ENCODE measurements at regions not wholly inside any gene's neighbourhood (a gene's known extent, or its start where the extent isn't known, plus 50 kb on each side); places are given as distances from the start of the nearest gene placed in this dataset.

- Histone ChIP-seq H3K4me1 (ENCODE audit: insufficient read depth, low read length) (no peaks in the 10 kb centered on the region), H3K9me3 (ENCODE audit: low read depth, low read length) (no peaks in the 10 kb centered on the region), H3K4me2 (ENCODE audit: insufficient read depth, low read length) (no peak overlapping the region), H3K4me3 (ENCODE audit: insufficient read depth, low read length) (no peak overlapping the region), H3K79me2 (ENCODE audit: insufficient read depth, low read length) (no peaks in the 10 kb centered on the region), H3K27ac (ENCODE audit: low read depth, low read length) (no peak overlapping the region), H3K27me3 (ENCODE audit: insufficient read depth, low read length) (no peaks in the 10 kb centered on the region), H3K36me3 (ENCODE audit: insufficient read depth, low read length) (no peaks in the 10 kb centered on the region), H2AFZ (ENCODE audit: low read length) (no peak overlapping the region), H4K20me1 (ENCODE audit: insufficient read depth, low read length) (no peaks in the 10 kb centered on the region)
- TF ChIP-seq CTCF (IDR thresholded peaks at IDR 0.05; ENCODE audit: extremely low read depth, low read depth, low read length): no peak
- no peak for DNase-seq (ENCODE audit: insufficient read length, low spot score, missing footprints)
Observed at GRCh38 chr13:90385781-90386489, 961.6 kb upstream of the MIR17HG start.

- no peak for DNase-seq (ENCODE audit: insufficient read length, low spot score, missing footprints)
Observed at GRCh38 chr13:90388887-90389452, 958.5 kb upstream of the MIR17HG start.

GRCh38 chr13:90389537-90389936 is 958.0 kb upstream of the MIR17HG start:
- Histone ChIP-seq H3K4me2 (ENCODE audit: insufficient read depth, low read length) (no peak overlapping the region), H2AFZ (ENCODE audit: low read length) (no peak overlapping the region), H3K27me3 (ENCODE audit: insufficient read depth, low read length) (no peaks in the 10 kb centered on the region), H3K9me3 (ENCODE audit: low read depth, low read length) (no peaks in the 10 kb centered on the region), H3K4me1 (ENCODE audit: insufficient read depth, low read length) (no peaks in the 10 kb centered on the region), H3K36me3 (ENCODE audit: insufficient read depth, low read length) (no peaks in the 10 kb centered on the region), H3K79me2 (ENCODE audit: insufficient read depth, low read length) (no peaks in the 10 kb centered on the region), H3K27ac (ENCODE audit: low read depth, low read length) (no peak overlapping the region), H4K20me1 (ENCODE audit: insufficient read depth, low read length) (no peaks in the 10 kb centered on the region), H3K4me3 (ENCODE audit: insufficient read depth, low read length) (no peak overlapping the region)
- DNase-seq (ENCODE audit: insufficient read length, low spot score, missing footprints): no peak
- TF ChIP-seq CTCF (IDR thresholded peaks at IDR 0.05; ENCODE audit: extremely low read depth, low read depth, low read length): no peak

More at GRCh38 chr13:90388887-90389452, 958.5 kb upstream of the MIR17HG start:
- Histone ChIP-seq H3K4me3 (ENCODE audit: insufficient read depth, low read length) (no peak overlapping the region), H3K27me3 (ENCODE audit: insufficient read depth, low read length) (no peaks in the 10 kb centered on the region), H2AFZ (ENCODE audit: low read length) (no peak overlapping the region), H3K4me1 (ENCODE audit: insufficient read depth, low read length) (no peaks in the 10 kb centered on the region), H3K27ac (ENCODE audit: low read depth, low read length) (no peak overlapping the region), H3K4me2 (ENCODE audit: insufficient read depth, low read length) (no peak overlapping the region), H3K79me2 (ENCODE audit: insufficient read depth, low read length) (no peaks in the 10 kb centered on the region), H3K9me3 (ENCODE audit: low read depth, low read length) (no peaks in the 10 kb centered on the region), H4K20me1 (ENCODE audit: insufficient read depth, low read length) (no peaks in the 10 kb centered on the region), H3K36me3 (ENCODE audit: insufficient read depth, low read length) (no peaks in the 10 kb centered on the region)
- no peak for TF ChIP-seq CTCF (IDR thresholded peaks at IDR 0.05; ENCODE audit: extremely low read depth, low read depth, low read length)

- DNase-seq (ENCODE audit: insufficient read length, low spot score, missing footprints): no peak
- Histone ChIP-seq H3K36me3 (ENCODE audit: insufficient read depth, low read length) (no peaks in the 10 kb centered on the region), H3K79me2 (ENCODE audit: insufficient read depth, low read length) (no peaks in the 10 kb centered on the region), H3K4me1 (ENCODE audit: insufficient read depth, low read length) (no peaks in the 10 kb centered on the region), H2AFZ (ENCODE audit: low read length) (no peak overlapping the region), H3K27ac (ENCODE audit: low read depth, low read length) (no peak overlapping the region), H3K27me3 (ENCODE audit: insufficient read depth, low read length) (no peaks in the 10 kb centered on the region), H3K4me3 (ENCODE audit: insufficient read depth, low read length) (no peak overlapping the region), H3K9me3 (ENCODE audit: low read depth, low read length) (no peaks in the 10 kb centered on the region), H3K4me2 (ENCODE audit: insufficient read depth, low read length) (no peak overlapping the region), H4K20me1 (ENCODE audit: insufficient read depth, low read length) (no peaks in the 10 kb centered on the region)
- TF ChIP-seq CTCF (IDR thresholded peaks at IDR 0.05; ENCODE audit: extremely low read depth, low read depth, low read length): no peak
Observed at GRCh38 chr13:90393408-90393807, 954.1 kb upstream of the MIR17HG start.

Measured in osteoblast (primary cell).